Globus pallidus (tissue), 1 donor: ENCODE measurements at regions not wholly inside any gene's neighbourhood (a gene's known extent, or its start where the extent isn't known, plus 50 kb on each side); places are given as distances from the start of the nearest gene placed in this dataset.
A peak's percentile ranks its signal among the peaks of the same experiment; 100 is the strongest.

Source experiments
- DNase-seq: peaks from one replicate; pipeline ENCODE4 v3.0.0-alpha.2; 2015; ENCODE audit warnings: low spot score

DNA sequence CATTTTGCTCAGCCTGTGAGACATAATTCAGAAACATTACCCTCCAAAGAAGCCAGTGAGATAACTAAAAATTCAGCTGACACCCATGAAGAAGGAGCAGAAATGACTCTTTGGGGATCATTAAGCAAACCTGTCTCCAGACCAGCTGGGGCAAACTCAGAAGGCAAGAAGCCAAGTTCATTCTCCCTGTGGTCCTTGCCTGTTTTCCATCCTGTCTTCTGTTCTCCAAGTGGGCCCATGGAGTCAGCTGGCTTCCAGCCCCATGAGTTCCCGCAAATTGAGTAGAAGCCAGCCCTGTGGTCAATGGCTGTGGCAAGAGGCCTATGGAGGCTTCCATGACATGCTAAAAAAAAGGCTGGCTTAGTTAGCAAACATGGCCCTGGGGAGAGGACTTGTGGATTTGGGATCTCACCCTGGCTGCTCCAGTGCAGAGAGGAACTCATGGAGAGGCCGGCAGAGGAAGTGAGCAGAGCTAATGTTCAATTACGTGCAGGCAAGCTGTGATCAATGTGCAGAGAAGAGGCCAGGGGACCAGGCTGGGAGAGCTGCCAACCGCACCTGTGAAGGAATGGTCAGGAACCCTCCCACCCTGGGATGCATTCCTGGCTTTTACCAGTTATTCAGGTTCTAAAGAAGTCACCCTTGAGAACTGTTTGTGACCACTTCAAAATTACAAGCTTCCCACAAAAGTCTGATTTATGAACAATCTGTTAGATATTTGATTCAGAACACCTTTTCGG is 229.1 kb downstream of the TSHZ3 start:
- no peak for DNase-seq

DNA sequence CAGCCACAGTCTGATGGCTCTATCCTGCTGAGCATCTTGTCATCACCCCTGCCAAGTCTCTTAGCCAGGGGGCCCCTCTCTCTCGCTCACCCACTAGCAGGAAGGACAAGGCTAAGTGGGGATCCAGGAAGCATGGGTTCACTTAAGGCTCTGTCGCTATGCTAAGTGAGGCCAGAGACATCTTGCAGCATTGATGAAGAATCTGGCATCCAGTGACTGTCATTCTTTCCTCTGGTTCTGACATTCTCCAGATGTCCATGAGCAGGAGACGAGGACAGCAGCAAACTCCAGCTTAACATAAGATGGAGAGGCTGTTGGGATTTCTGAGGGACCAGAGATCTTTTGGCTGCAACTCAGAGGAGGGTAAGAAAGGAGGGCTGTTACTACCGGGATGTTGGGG is 230.2 kb downstream of the TSHZ3 start:
- no peak for DNase-seq

DNA sequence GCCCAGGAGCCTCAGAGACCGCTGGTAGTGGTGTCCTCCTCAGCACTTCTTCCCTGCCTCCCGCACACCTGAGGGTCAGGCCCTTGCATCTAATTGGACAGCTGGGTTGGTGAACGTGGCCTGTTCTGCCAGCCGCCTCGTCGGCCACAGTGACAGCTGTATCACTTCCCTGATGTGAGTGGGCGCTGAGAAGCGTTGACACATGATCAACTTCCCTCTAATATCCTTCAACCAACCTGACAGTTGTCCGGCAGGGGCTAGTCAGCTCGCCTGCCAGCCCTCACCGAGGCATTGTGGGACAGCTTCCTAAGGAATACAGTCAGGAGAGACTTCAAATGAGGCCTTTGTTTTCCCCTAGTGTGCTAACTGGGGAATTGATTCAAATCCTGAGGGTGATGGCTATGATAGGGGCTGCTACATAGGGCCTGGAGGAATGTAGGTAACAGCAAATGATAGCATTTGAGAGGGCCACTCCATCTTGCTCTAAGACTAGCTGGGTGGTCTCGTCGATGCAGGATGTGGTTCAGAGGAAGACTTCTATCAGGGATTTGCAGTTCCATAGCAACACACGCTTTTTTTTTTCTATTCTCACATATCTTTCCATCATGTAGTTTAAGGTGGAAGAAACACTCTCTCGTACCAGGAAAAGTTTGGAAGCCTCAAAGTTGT is 230.8 kb downstream of the TSHZ3 start:
- peak; percentile 20 for DNase-seq

DNA sequence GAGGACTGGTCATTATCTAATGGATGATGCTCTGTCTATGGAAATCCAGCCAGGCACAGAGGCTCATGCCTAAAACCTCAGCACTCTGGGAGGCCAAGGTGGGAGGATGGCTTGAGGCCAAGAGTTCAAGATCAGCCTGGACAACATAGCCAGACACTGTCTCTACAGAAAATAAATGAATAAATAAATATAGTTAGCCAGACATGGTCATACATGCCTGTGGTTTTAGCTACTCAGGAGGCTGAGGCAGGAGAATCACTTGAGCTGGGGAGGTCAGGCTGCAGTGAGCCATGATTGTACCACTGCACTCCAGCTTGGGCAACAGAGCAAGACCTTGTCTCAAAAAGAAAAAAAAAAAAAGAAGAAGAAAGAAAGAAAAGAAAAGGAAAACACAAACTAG is 234.7 kb downstream of the TSHZ3 start:
- no peak for DNase-seq

DNA sequence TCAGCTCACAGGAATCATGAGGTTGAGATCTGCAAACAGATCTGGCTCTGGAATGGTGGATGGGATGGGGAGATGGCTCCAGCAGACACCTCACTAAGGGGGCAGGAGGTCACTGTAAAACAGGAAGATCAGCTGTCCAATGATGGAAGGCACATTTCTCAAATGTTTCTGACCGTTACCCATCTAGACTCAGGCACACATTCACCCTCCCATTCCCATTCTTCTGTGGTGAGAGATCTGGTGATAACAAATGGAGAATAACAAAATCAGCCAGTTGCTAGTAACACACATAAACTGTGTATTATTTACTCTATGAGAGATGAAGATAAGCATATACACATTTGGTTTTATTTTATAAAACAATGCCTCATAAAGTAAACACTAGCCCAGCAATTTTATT is 235.9 kb downstream of the TSHZ3 start:
- DNase-seq = no peak

DNA sequence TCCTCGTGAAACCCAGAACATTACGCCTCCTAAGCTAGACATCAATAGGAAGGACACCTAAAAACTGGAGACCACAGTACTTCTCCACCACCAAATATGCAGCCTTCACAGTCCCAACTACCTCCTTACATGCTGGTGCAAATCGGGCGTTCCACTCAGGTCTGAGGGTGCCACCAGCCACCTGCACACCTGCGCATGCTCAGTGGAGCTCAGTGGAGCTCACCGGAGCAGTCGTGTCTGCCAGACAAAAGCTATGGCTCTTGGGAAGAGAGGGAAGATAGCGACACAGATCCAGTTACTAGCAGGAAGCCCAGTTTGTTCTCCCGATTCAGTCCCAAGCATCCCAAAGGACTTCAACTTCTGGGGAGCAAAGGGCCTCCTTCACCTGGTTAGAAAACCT is 237.1 kb downstream of the TSHZ3 start:
- DNase-seq = no peak

DNA sequence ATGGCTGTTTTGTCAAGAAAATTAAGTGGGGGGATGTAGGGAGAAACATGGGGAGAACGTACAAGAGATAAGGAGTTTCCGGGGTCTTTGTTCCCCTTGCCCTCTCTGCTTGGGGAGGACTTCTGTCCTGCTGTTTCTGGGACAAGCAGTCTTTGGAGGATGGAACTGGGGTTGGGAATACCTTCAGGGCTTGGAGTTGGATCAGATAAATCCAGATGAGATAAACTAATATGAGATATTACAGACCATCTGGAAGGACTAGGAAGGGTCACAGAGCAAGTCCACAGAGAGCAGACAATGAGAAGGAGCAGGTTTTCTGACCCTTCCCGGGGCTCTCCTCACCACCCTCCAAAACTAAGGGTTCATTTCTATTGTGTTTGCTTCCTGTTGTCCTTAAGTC is 237.5 kb downstream of the TSHZ3 start:
- no peak for DNase-seq

DNA sequence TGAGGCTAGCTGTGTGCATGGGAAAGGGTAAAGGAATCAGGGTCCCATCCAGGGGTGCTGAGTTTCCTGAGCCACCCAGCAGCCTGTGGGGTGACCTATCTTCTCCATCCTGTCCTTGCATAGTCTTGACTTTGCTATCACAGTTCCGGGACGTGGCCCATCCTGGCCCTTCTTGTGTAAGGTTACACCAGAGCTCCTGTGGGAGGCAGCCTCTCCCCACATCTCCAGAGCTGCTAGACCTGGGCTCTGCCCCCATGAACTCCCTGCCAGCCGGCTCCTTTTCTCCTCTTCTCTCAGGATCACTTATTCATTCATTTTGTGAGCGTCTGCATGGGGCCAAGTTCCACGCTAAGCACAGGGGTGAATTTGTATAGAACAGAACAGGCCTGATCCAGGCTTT is 238.9 kb downstream of the TSHZ3 start:
- DNase-seq = no peak

DNA sequence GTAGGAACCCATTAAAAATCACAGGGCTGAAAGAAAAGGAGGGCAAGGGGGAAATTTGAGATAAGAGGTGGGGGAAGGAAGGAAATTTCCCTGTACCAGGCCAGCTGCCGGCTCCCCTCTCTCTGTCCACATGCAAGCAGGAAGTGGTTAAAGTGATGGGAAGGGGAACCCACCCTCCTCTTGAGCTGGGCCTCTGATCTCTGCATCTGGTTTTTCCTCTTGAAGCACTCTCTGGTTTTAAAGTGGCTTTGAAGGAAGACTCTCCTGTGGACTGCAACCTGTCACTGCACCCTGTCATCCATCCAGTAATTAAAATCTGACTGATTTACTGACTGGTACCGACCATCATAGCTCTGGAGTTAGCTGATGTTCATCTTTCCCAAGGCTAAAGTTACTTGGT is 239.6 kb downstream of the TSHZ3 start:
- no peak for DNase-seq

DNA sequence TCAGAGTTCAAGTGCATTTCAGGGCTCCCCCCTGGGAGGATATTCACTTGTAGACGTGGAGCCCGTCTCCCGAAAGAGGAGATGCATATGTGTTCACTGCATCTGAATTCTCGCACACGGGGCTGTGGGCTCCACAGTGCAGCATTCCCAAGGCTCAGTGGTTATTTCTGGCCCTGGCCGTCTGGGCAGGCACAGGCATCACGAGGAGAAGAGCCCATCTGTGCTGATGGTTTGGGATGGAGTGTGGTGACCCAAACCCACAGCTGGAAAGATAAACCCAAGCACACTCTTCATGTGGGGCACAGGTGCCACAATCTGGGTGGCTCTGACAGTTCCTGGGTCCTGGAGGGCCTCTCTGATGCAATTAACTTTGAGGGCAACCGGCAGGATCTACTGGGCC is 242.1 kb downstream of the TSHZ3 start:
- DNase-seq = no peak

DNA sequence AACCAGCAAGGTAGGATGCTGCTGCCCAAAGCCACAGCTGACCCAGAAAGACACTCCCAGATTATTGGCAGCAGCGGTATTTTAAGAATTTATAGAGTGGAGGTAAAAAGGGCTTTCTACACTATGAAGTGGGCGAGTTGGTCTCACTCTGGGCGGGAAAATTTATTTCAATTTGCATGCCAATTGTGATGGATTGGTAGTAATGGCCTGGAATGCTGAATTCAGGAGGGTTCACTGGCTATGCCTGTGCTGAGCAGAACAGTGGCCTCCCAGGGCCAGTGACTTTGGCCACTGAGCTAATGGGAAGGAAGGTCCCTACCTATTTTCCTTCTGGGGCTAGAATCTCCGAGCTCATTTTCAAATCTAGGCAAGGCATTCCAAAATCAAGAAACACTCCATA is 243.5 kb downstream of the TSHZ3 start:
- no peak for DNase-seq

DNA sequence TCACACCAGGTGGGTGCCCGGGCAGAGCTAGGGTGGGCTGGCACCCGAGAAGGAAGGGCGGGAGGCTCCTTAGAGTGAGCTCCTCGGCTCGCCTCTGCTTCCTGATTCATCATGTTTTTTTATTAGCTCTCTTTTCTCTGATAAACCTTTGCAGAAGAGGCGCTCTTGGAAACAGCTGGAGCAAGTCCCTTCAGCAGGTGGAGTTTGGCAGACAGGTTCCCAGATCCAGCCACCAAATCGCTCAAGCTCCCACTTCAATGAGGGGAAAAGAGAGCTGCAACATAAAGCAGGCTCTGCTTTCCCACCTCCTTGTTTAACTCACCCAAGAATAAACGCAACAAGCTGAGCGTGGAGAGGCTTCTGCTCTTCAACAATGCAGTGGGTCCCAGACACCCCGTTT is 244.8 kb downstream of the TSHZ3 start:
- no peak for DNase-seq

DNA sequence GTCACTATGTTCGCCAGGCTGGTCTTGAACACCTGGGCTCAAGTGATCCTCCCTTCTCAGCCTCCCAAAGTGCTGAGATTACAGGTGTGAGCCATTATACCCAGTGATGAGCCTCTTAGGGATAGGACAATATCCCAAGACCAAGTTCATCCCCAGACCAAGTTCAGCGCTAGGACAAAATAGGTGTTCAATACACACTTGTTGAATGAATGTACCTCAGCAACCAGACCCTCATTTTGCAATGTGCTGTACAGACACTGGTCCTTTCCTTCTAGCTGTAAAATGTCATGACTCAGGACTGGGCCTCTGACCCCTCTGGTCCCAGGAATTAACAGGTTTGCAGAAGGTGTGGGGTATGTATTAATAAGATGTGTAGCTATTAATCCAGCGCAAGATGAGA is 246.0 kb downstream of the TSHZ3 start:
- DNase-seq = no peak

DNA sequence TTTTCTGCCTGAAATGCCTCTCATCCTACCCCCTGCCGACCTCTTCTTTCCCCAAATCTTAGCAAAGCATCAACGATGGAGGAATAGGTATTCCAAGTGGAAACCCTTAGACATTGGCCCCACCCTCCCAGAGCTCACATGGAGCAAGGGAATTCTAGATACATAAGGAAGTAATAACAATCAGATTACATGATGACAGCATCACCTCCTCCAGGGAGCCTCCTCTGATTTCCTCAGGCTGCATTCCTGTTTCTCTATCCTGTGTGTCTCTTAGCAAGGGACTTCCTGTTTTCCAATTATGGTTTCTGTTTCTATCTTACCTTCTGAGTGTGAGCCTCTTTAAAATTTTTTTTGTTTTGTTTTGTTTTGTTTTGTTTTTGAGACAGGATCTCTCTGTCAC is 246.6 kb downstream of the TSHZ3 start:
- DNase-seq = no peak

DNA sequence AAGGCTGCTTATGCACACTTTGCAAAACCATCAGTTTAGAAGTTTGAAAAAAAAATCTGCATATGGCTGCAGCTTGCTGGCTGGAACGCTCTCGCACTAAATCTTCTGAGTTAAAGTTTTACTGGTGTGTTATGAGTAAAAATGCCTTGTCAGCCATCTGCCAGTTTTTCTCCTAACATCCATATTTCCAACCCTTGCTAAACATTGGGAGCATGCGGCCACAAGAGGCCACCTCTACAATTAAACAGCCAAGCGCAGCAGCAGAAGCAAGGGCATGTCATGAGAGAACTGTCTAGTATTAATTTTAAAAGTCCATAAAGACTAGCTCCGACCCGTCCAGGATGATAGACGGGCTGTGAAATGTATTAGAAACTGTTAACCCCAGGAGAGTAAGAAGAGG is 248.3 kb downstream of the TSHZ3 start:
- DNase-seq = no peak

DNA sequence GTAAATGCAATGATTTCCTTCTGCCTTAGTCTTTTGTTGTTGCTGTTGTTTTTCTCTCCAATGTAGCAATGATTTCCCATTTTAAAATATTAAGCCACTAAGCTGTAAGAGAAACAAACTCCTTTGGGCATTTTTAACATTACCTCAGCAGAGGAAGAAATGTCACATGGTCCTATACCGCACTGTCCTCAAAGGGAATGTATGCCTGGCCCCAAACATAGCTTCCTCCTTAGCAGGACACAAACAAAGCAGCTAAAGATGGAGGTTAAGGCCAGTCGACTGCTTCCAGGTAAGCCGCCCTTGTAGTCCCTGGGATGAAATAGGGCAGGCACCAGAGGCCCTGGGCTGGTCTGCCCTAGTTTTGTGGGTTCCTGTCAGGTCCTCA is 249.0 kb downstream of the TSHZ3 start:
- peak; percentile 12 for DNase-seq

DNA sequence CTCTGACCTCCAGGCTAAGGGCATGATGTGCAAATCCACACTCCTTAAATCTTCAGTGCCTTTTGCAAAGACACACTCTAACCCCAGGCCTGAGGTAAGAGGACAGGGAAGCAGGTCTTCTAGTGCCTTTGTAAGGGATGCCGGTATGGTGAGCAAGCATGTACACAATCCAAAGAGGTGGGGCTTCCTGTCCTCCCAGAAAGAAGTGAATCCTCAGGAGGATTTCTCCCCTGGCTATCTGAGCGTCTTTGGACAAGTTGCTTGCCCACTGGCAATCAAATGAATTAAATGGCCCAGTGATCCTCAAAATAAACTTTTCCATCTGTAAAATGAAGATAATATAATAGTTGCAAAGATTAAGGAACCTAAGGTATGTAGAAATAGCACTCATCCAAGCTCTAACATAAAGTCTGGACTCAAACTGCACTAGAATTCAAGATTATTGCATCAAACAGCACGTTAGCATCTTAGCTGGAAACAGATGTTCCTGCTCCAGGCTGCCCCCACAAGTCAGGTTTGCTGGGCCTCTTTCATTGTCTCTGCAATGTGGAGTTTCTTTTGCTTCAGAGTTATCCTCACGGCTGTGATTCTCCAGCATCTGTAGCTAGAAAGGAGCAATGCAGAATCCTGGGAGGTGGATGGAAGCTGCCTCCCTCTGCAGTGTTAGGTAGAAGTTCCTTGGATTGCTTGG is 249.6 kb downstream of the TSHZ3 start:
- no peak for DNase-seq

DNA sequence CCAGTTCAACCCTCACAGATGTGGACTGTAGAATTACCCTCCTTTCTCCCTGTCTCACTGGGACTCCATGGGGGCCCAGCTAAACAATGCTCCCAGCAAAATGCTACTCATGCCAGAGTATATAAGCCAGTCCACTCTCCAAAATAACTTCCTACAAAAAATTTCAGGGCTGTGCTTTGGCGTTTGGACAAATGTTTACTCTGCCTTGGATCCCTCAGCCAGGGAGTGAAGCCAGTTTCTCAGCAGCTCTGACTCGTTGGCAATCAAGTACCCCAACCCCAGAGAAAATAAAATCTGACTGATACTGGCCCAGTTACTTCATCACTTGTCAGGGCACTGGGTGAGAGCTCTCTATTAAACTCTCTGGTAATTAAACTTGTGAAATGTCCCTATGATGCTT is 250.4 kb downstream of the TSHZ3 start:
- DNase-seq = no peak

DNA sequence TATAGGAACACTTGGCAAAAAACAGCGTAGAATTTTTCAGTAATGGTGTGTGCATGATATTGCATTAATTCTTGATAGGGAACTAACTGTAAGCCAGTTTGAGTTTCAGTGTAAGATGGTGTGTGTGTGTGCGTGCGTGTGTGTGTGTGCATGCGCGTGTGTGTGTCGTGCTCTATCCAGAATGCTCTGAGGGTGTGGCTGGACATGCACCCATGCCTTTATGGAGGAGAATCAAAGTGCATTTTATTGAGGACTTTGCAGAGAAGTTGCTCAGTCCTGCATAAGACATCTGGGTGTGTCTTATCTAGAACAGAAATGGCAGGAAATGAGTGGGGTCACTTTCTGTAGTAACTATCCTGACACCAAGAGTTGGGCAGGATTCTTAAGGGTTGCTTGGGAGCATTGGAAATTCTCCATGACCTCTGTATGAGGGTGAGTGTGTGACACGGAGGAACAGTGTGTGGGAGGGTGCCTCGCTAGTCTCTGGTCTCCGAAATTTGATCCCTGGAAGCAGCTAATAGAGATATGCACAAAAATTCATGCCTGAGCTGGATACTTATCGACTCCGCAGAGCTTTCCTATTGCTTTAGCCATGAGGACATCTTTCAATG is 252.2 kb downstream of the TSHZ3 start:
- DNase-seq = no peak

DNA sequence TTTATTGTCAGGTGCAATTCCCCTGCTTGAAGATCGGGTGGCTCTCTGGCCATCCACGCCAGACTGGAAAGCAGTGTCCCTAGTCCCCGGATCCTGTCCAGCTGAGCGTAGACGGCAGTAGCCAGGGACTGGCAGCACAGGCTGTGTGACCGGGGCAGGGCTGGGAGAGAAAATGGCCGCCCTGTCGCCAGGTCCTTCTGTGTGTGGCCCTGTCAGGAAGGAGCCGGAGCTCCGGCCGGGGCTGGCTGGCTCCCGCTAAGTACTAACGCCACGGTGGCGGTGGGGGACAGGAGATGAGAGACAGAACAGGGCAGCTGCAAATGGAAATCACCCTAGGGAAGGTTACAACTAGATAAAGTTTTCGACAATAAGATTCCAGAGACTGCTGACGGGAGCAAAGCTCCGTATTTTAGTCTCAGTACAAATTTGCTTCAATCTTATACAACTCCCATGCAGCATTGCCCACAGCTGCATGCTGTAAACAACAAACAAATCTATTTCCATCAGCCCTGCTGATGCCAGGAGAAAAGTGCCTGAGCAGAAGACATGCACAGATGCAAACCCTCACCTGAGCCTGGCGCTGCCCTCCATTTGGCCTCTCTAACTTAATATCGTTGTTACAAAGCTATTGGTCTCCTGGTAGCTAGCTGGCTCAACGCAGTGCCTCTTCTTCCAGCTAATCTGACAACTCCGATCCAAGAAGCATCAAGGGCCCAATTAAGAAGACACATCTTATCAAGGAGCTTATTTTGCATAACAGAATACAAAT is 253.0 kb downstream of the TSHZ3 start:
- DNase-seq = no peak

DNA sequence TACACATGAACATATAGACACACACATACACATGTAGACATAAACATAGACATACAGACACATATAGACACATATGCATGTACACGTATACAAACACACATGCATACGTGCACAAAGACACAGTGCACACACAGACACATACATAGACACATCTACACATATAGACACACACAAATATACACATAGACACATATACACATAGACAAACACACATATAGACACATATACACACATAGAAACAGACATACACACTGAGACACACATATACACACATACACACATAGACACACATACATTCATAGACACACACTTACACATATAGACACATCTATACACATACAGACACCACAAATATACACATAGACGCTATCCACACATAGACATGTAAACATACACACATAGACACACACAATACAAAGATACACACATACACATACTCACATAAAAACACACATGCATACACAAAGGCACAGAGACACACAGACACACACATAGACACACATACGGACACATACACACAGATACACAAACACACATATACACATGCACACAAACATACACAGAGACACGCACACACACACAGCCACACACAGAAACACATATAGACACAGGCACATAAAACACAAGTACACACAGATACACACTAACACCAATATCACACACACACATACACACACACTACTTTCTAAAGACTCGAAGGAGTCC is 254.0 kb downstream of the TSHZ3 start:
- DNase-seq = no peak

DNA sequence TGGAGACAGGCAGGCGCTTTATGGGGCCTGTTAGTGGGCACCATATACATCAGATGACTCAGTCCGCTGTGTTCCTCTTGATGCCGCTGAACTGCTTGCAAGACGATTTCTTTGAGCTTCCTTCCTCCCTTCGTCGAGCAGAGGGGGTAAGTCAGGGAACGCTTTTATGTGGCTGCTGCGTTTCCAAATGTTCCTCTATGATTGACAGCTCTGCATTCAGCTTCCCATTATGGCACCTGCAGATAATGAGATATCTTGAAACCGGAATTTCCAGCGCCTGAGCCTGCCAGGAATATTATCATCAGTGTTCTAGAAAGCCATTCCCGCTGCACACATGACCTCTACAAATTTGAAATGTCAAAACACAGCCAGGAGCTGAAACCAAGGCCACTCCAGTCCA is 257.0 kb downstream of the TSHZ3 start:
- DNase-seq = no peak
